Activated naive CD8-positive, alpha-beta T cell treated with anti-CD3 and anti-CD28 coated beads, Interleukin-2, amount 10 ng/mL, durations not matched to agents 7 days and 5 days (primary cell): ENCODE measurements at regions not wholly inside any gene's neighbourhood (a gene's known extent, or its start where the extent isn't known, plus 50 kb on each side); places are given as distances from the start of the nearest gene placed in this dataset.

ENCODE experiments used
- ATAC-seq: fragments of 150-1000 bp; cut with Tn5 transposase; one replicate; pipeline ENCODE4 v1.10.0; 2021; ENCODE audit warnings: low read depth, moderate library complexity
- POLR2A ChIA-PET: fragments of 350-600 bp; sonication (Branson Sonifier 250); formaldehyde crosslinking; loops from one replicate; lab custom pipeline; 2021; ENCODE audit warnings: antibody characterized with exemption; lab: Charles Lee
- DNase-seq: peaks from one replicate; pipeline ENCODE4 v3.0.0; 2021
- H3K27ac Mint-ChIP-seq: one replicate; pipeline ENCODE4 v1.8.0; 2022; ENCODE audit warnings: mild to moderate bottlenecking, mixed read lengths
- H3K27me3 Mint-ChIP-seq: one replicate; pipeline ENCODE4 v1.8.0; 2022; ENCODE audit warnings: mild to moderate bottlenecking, moderate library complexity, mixed read lengths
- H3K36me3 Mint-ChIP-seq: one replicate; pipeline ENCODE4 v1.8.0; 2021; ENCODE audit warnings: mild to moderate bottlenecking, mixed read lengths
- H3K4me1 Mint-ChIP-seq: one replicate; pipeline ENCODE4 v1.8.0; 2021; ENCODE audit warnings: mixed read lengths
- H3K4me3 Mint-ChIP-seq: one replicate; pipeline ENCODE4 v1.8.0; 2022; ENCODE audit warnings: mild to moderate bottlenecking, moderate library complexity, mixed read lengths
- H3K9me3 Mint-ChIP-seq: one replicate; pipeline ENCODE4 v1.8.0; 2021; ENCODE audit warnings: mixed read lengths

DNA sequence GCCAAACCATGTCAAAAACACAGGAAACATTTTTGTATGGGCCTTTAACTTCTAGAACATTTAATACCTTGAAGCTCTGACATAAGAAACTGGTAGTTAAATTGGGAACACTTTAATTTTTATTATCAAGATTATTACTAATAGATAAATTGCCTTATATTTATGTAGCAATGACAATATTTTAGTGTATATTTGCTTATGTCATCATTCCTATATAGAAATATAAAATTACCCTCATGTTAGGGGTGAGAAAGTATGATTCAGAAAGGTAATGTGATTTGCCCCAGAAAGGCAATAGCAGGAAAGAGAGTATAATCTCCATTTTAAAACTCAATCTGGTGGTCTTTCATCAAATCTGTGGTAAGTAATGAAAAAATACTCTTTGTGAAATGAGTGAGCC lies 147.4 kb downstream of the IL15 start:
- no peaks in the 10 kb centered on the region for H3K36me3 Mint-ChIP-seq
- ATAC-seq (no peak), DNase-seq (no peak)
- H3K4me3 Mint-ChIP-seq = no peak overlapping the region
- no peaks in the 10 kb centered on the region for H3K27me3 Mint-ChIP-seq
- H3K9me3 Mint-ChIP-seq = no peaks in the 10 kb centered on the region
- POLR2A ChIA-PET = no interaction called here
- no peak overlapping the region for H3K27ac Mint-ChIP-seq
- no peaks in the 10 kb centered on the region for H3K4me1 Mint-ChIP-seq

DNA sequence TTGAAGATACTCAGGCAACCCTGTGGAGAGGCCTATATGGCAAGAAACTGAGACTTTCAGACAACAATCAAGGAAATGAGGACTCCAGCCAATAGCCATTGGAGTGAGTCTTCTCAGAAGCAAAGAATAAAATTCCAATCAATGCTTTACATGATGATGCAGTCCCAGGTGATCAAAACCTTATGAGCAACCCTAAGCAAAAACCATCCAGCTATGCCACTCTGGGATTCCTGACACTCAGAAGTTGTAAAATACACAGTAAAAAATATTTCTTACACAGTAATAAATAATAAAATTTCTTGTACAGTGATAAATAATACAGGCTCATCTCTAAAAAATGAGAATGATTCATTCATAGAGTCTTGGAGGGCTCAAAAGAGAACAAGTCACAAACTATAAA lies 150.6 kb downstream of the IL15 start:
- POLR2A ChIA-PET = no interaction called here
- no peaks in the 10 kb centered on the region for H3K36me3 Mint-ChIP-seq
- ATAC-seq (no peak), DNase-seq (no peak)
- H3K27me3 Mint-ChIP-seq = no peaks in the 10 kb centered on the region
- no peaks in the 10 kb centered on the region for H3K4me1 Mint-ChIP-seq
- H3K9me3 Mint-ChIP-seq = no peaks in the 10 kb centered on the region
- no peak overlapping the region for H3K4me3 Mint-ChIP-seq
- no peak overlapping the region for H3K27ac Mint-ChIP-seq

DNA sequence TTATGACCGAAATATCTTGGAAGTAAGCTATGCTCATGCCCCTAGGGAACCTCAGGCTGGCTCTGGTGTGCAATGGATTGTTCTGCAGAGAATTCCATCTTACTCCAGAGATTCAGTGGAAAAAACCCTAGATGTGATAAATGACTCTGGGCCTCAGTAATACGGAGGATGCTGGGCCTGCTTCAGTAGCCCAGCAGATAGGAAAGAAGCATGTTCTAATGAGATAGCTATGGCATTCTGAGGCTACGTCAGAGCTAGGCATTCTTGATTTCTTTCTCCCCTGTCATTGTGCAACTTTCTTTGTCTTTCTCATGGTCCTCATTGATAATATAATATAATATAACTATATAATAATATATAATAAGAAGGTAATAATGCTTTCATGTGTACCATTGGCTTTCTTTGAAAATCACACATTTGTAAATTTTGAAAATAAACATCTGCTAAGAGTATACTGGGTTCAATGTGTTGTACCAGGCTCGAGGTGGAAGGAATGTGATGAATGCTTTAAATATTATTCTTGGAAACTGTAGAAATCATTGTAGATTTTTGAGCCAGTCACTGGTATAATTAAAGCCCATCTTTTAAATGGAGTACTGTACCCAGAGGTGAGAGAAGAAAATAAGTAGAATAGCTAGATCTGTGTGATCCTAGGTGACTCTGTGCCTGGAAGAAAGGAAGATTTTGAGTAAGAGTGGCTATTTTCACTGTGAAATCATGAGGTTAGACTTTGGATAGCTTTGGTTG lies 152.0 kb downstream of the IL15 start:
- POLR2A ChIA-PET = no interaction called here
- no peaks in the 10 kb centered on the region for H3K27me3 Mint-ChIP-seq
- H3K4me1 Mint-ChIP-seq = no peaks in the 10 kb centered on the region
- no peak overlapping the region for H3K27ac Mint-ChIP-seq
- DNase-seq (no peak), ATAC-seq (no peak)
- H3K4me3 Mint-ChIP-seq = no peak overlapping the region
- no peaks in the 10 kb centered on the region for H3K9me3 Mint-ChIP-seq
- no peaks in the 10 kb centered on the region for H3K36me3 Mint-ChIP-seq

DNA sequence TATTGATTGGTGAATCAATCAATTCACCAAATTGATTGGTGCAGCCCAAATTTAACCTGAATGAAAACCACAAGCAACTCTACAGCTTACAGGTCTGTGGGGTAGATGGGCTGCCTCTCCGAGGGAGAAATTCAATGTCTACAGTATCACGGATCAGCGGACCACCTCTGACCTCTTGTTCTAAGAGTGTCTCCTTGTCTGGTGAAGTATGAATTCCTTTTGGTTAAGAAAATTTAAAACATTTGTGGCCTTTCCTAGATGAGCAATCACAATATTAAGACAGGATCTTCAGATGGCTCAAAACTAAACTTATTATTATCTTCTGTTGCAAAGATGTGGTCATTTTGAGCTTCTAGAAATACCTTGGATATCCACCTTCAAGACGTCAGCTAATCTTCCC lies 153.3 kb downstream of the IL15 start:
- H3K4me1 Mint-ChIP-seq = no peaks in the 10 kb centered on the region
- DNase-seq (no peak), ATAC-seq (no peak)
- no peaks in the 10 kb centered on the region for H3K36me3 Mint-ChIP-seq
- H3K9me3 Mint-ChIP-seq = no peaks in the 10 kb centered on the region
- no peak overlapping the region for H3K4me3 Mint-ChIP-seq
- no peak overlapping the region for H3K27ac Mint-ChIP-seq
- POLR2A ChIA-PET = no interaction called here
- no peaks in the 10 kb centered on the region for H3K27me3 Mint-ChIP-seq

DNA sequence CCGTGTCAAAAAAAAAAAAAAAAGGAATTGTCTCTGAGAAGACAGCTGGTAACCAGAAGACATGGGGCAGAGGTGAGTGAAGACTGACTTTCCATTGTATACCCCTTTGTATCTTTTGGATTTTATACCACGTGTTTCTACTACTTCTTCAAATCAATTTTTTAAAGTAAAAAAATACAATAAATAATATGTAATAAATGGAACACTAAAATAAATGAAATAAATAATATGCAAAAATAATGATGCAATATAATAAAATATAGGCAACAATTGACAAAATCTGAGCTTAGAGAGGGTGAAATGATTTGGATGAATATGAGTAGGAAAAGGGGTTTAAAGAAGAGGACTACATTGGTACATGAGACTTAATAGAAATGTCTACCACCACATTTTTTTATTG lies 155.8 kb downstream of the IL15 start:
- Mint-ChIP-seq H3K27ac (no peak overlapping the region), H3K36me3 (no peaks in the 10 kb centered on the region), H3K9me3 (no peaks in the 10 kb centered on the region), H3K4me1 (no peaks in the 10 kb centered on the region), H3K27me3 (no peaks in the 10 kb centered on the region), H3K4me3 (no peak overlapping the region)
- ATAC-seq (no peak), DNase-seq (no peak)
- POLR2A ChIA-PET = no interaction called here

DNA sequence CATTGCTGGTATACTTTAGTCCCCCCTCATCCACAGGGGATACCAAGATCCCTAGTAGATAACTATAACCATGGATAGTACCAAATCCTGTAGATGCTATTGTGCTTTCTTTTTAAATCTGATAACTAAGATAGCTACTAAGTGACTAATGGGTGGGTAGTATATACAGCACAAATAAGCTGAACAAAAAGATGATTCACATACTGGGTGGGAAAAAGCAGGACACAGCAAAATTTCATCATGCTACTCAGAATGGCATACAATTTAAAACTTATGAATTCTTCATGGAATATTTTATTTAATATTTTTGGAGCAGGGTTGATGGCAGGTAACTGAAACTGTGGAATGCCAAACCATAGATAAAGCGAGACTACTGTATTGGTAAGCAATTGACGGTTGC lies 161.6 kb downstream of the IL15 start:
- Mint-ChIP-seq H3K27ac (no peak overlapping the region), H3K9me3 (no peaks in the 10 kb centered on the region), H3K27me3 (no peaks in the 10 kb centered on the region), H3K36me3 (no peaks in the 10 kb centered on the region), H3K4me1 (no peaks in the 10 kb centered on the region), H3K4me3 (no peak overlapping the region)
- POLR2A ChIA-PET = no interaction called here
- DNase-seq (no peak), ATAC-seq (no peak)

DNA sequence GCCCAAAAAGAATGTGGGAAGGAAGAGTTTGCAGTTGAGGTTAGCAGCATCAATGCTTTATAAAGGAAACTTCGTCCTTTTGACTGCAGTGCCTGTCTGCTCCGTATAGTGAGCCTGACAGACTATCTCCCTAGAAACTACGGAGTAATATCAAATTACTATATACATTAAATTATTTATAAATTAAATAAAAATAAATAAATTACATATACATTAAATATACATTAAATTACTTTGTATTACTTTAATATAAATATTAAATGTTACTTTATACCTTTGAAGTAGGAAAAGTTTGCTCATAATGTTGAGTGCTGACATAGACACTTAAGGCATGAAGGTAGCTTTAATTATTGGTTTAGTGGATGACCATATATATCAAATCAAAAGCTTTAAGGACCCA lies 165.2 kb downstream of the IL15 start:
- DNase-seq (no peak), ATAC-seq (no peak)
- Mint-ChIP-seq H3K9me3 (no peaks in the 10 kb centered on the region), H3K4me1 (no peaks in the 10 kb centered on the region), H3K27me3 (no peaks in the 10 kb centered on the region), H3K4me3 (no peak overlapping the region), H3K27ac (no peak overlapping the region), H3K36me3 (no peaks in the 10 kb centered on the region)
- POLR2A ChIA-PET = no interaction called here

DNA sequence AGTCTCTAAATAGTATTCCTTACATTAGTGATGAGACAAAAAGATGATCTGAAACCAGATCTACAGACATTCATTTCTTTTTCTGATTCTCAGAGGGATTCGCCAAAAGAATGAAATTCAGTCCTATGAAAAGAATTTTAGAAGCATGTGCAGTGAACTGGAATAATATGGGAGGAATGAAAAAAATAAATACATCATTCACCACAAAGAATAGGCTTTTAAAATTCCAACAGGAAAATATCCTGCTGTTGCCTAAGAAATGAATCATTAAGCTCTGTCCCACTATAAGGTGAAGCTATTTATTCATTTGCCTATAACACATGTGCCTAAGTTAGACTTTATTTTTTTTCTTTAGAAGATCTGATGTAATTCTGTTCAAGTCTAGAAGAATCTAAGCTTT lies 165.9 kb downstream of the IL15 start:
- no peak overlapping the region for H3K4me3 Mint-ChIP-seq
- POLR2A ChIA-PET = no interaction called here
- DNase-seq = no peak
- H3K36me3 Mint-ChIP-seq = no peaks in the 10 kb centered on the region
- no peaks in the 10 kb centered on the region for H3K27me3 Mint-ChIP-seq
- no peak for ATAC-seq
- H3K4me1 Mint-ChIP-seq = no peaks in the 10 kb centered on the region
- no peaks in the 10 kb centered on the region for H3K9me3 Mint-ChIP-seq
- H3K27ac Mint-ChIP-seq = no peak overlapping the region

DNA sequence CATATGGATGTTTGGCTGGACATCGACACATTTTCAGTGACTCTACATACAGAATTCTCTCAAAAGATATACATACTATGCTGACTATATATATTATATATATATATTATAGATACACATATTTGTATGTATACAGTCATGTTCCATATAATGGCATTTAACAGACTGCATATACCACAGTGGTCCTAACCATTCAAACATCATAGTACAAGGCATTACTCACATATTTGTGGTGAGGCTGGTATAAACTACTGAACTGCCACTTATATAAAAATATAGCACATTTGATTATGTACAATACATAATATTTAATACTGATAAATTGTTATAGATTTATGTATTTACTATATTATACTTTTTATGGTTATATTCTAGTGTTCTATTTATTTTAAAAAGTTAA lies 168.5 kb downstream of the IL15 start:
- Mint-ChIP-seq H3K4me1 (no peaks in the 10 kb centered on the region), H3K36me3 (no peaks in the 10 kb centered on the region), H3K9me3 (no peaks in the 10 kb centered on the region), H3K27ac (no peak overlapping the region), H3K4me3 (no peak overlapping the region), H3K27me3 (no peaks in the 10 kb centered on the region)
- DNase-seq = no peak
- no peak for ATAC-seq
- POLR2A ChIA-PET = no interaction called here

DNA sequence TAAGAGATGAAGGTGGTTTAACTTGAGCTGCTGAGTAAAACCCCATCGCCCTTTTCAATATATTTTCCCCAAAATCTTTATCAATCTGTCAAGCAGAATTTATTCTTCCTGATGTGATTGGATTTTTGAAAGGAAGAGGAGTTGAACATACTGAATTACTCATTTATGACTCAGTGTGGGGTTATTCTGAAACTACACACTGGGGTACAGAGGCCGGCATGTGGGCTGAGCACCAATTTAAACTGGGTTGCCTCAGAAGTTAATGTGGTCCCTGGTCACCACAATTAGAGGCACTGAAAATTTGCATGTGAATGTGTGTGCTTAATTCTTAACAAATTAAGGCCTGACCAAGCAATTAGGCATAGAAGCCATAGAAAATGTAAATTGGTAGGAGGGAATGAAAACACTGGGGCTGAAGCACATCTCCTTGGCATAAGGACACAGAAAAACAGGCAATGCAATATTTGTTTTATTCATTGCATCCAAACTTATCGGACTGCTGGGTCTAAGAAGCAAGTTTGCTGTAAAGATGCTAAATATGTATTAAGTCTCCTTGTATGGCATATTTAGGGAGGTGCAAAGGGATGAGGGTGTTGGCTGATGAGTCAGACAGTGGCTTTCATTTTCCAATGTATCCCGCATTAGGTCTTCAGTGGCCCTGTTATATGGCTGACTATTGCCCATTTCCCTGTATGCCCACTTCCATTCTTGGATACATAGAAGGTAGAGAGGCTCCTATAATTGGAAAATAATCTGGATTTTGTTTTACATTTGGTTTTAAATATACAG lies 170.9 kb downstream of the IL15 start:
- H3K4me3 Mint-ChIP-seq = no peak overlapping the region
- no peaks in the 10 kb centered on the region for H3K9me3 Mint-ChIP-seq
- H3K4me1 Mint-ChIP-seq = no peaks in the 10 kb centered on the region
- no peaks in the 10 kb centered on the region for H3K36me3 Mint-ChIP-seq
- no peak overlapping the region for H3K27ac Mint-ChIP-seq
- POLR2A ChIA-PET = no interaction called here
- no peaks in the 10 kb centered on the region for H3K27me3 Mint-ChIP-seq
- ATAC-seq (no peak), DNase-seq (no peak)

DNA sequence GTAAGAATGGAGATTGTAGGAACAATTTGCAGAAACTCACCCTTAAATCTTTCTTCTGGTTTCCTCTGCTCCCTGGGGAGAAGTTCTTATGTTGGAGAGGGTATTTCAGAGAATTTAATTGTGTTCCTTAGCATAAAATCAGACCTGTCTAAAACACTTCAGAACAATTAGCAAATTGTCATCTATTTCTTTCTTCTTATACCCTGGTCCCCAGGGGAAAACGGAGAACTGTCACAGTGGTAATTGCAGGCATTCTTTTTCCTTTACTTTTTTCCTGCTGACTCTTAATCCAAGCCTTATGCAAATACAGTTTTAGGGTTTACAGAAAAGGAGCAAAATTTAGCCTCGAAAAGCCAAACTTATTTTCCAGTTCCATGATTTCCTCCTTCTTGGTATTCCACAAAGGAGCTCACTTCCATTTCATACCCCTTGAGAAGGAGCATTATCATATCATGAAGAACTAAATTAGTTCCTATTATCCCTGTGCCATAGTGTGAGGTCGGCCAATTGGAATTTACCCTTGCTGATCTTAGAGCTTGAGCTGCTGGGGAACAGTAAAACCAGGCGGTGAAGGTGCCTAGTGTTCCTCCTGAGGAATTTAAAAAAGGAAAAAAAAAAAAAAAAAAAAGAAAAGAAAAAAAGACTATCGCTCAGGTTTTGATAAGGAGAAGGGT lies 173.8 kb downstream of the IL15 start:
- Mint-ChIP-seq H3K27me3 (no peaks in the 10 kb centered on the region), H3K9me3 (no peaks in the 10 kb centered on the region), H3K36me3 (no peaks in the 10 kb centered on the region), H3K4me1 (no peaks in the 10 kb centered on the region), H3K27ac (no peak overlapping the region), H3K4me3 (no peak overlapping the region)
- DNase-seq = no peak
- ATAC-seq = no peak
- POLR2A ChIA-PET = no interaction called here

DNA sequence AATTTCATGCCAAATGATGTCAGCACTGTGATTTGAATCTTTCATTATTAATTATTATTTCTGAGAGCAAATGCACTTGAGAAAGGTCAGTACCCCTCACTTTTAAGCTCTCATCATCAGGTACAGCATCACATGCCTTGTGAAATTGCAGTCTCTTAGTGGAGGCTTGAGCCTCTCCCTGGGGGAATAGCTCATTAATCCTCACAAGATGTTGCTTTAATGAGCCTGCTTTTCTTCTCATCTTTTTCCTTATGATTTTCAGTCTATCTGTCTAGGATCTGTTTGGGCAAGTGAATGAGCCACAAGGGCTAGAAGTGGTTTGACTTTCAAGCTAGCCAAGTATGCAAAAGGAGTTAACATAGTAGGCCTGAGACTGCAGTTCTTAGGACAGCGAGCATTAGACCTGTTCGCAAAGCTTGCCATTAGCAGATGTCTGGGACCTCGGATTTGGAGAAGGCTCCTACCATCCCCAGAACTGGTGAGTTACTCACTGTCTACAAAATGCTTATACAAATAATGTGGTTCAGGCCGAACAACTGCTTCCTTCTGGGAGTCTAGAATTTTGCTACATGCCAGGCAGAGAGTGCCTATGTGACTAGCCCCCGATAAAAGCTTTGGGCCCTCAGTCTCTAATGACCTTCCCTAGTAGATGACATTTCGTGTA lies 174.5 kb downstream of the IL15 start:
- Mint-ChIP-seq H3K36me3 (no peaks in the 10 kb centered on the region), H3K27ac (no peak overlapping the region), H3K9me3 (no peaks in the 10 kb centered on the region), H3K4me1 (no peaks in the 10 kb centered on the region), H3K27me3 (no peaks in the 10 kb centered on the region), H3K4me3 (no peak overlapping the region)
- ATAC-seq (no peak), DNase-seq (no peak)
- POLR2A ChIA-PET = no interaction called here

DNA sequence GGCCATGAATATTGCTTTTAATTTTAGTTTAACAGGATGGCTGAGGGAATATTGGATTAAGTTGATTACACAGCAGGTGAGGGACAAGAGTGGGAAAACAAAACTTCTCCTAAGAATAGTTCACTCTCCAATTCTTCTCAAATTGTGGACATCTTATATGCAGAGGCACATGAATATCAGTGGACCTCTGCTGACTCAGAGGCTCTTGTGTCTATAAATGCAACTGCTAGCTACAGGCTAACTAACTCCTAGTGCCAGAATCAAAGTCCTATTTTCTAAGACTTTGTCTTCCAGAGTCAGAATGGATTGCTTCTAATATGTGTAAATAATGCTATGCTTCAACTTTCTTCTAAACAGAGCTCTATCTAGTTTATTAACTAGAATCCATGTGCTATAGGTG lies 175.8 kb downstream of the IL15 start:
- Mint-ChIP-seq H3K36me3 (no peaks in the 10 kb centered on the region), H3K9me3 (no peaks in the 10 kb centered on the region), H3K27ac (no peak overlapping the region), H3K4me1 (no peaks in the 10 kb centered on the region), H3K27me3 (no peaks in the 10 kb centered on the region), H3K4me3 (no peak overlapping the region)
- no peak for ATAC-seq
- DNase-seq = no peak
- POLR2A ChIA-PET = no interaction called here
